ENCODE measurements at regions not wholly inside any gene's neighbourhood (a gene's known extent, or its start where the extent isn't known, plus 50 kb on each side); places are given as distances from the start of the nearest gene placed in this dataset.

GRCh38 chr13:82275644-82276043 is 1606.6 kb downstream of the SLITRK1 start:
- no peaks in the 10 kb centered on the region for H3K4me1 ChIP-seq (replicated peaks)
- H3K9me3 ChIP-seq = no peaks in the 10 kb centered on the region
- intact Hi-C loops (cut with DNase I) = no loop called here
- H3K36me3 ChIP-seq = no peaks in the 10 kb centered on the region
- H3K4me3 ChIP-seq = no peak overlapping the region
- DNase-seq (ENCODE audit: low spot score) = no peak
- no peaks in the 10 kb centered on the region for H3K27me3 ChIP-seq (replicated peaks; ENCODE audit: insufficient read depth)
- 91% methylated on average over 6 of the region's 6 CpGs for WGBS
- TF ChIP-seq POLR2AphosphoS5 (IDR thresholded peaks at IDR 0.05) = no peak
- no peak for TF ChIP-seq POLR2A (IDR thresholded peaks at IDR 0.05)
- no peak for TF ChIP-seq CTCF (IDR thresholded peaks at IDR 0.05)
- no peak overlapping the region for H3K27ac ChIP-seq

- no peak overlapping the region for H3K27ac ChIP-seq
- no peaks in the 10 kb centered on the region for H3K36me3 ChIP-seq
- TF ChIP-seq CTCF (IDR thresholded peaks at IDR 0.05) = no peak
- no peak for TF ChIP-seq POLR2AphosphoS5 (IDR thresholded peaks at IDR 0.05)
- no peak for TF ChIP-seq POLR2A (IDR thresholded peaks at IDR 0.05)
- no peak for DNase-seq (ENCODE audit: low spot score)
- intact Hi-C loops (cut with DNase I) = no loop called here
- no peaks in the 10 kb centered on the region for H3K9me3 ChIP-seq
- no peak overlapping the region for H3K4me3 ChIP-seq
- H3K27me3 ChIP-seq (replicated peaks; ENCODE audit: insufficient read depth) = no peaks in the 10 kb centered on the region
- WGBS = 97% methylated on average over 13 of the region's 13 CpGs
- no peaks in the 10 kb centered on the region for H3K4me1 ChIP-seq (replicated peaks)
These were observed 1623.0 kb downstream of the SLITRK1 start for GRCh38 chr13:82259284-82259683.

- DNase-seq (ENCODE audit: low spot score) = no peak
- H3K27ac ChIP-seq = no peak overlapping the region
- WGBS = 95% methylated on average over 52 of the region's 56 CpGs
These were observed 1624.3 kb downstream of the SLITRK1 start for GRCh38 chr13:82257790-82258507.

GRCh38 chr13:82248762-82249161 is 1633.5 kb downstream of the SLITRK1 start:
- intact Hi-C loops (cut with DNase I) = no loop called here
- Histone ChIP-seq H3K27ac (no peak overlapping the region), H3K36me3 (no peaks in the 10 kb centered on the region), H3K27me3 (replicated peaks; ENCODE audit: insufficient read depth) (no peaks in the 10 kb centered on the region), H3K9me3 (no peaks in the 10 kb centered on the region), H3K4me1 (replicated peaks) (no peaks in the 10 kb centered on the region), H3K4me3 (no peak overlapping the region)
- TF ChIP-seq POLR2AphosphoS5 (IDR thresholded peaks at IDR 0.05) (no peak), POLR2A (IDR thresholded peaks at IDR 0.05) (no peak), CTCF (IDR thresholded peaks at IDR 0.05) (no peak)
- no peak for DNase-seq (ENCODE audit: low spot score)
- WGBS = 90% methylated on average over 1 of the region's 1 CpG

More at GRCh38 chr13:82257790-82258507, 1624.3 kb downstream of the SLITRK1 start:
- TF ChIP-seq POLR2AphosphoS5 (IDR thresholded peaks at IDR 0.05) (no peak), CTCF (IDR thresholded peaks at IDR 0.05) (no peak), POLR2A (IDR thresholded peaks at IDR 0.05) (no peak)
- Histone ChIP-seq H3K4me3 (no peak overlapping the region), H3K27me3 (replicated peaks; ENCODE audit: insufficient read depth) (no peaks in the 10 kb centered on the region), H3K9me3 (no peaks in the 10 kb centered on the region), H3K4me1 (replicated peaks) (no peaks in the 10 kb centered on the region), H3K36me3 (no peaks in the 10 kb centered on the region)
- intact Hi-C loops (cut with DNase I) = no loop called here

- Histone ChIP-seq H3K9me3 (no peaks in the 10 kb centered on the region), H3K27ac (no peak overlapping the region), H3K36me3 (no peaks in the 10 kb centered on the region), H3K4me1 (replicated peaks) (no peaks in the 10 kb centered on the region), H3K4me3 (no peak overlapping the region), H3K27me3 (replicated peaks; ENCODE audit: insufficient read depth) (no peaks in the 10 kb centered on the region)
- WGBS = 88% methylated on average over 1 of the region's 1 CpG
- intact Hi-C loops (cut with DNase I) = no loop called here
- DNase-seq (ENCODE audit: low spot score) = no peak
- TF ChIP-seq POLR2AphosphoS5 (IDR thresholded peaks at IDR 0.05) (no peak), POLR2A (IDR thresholded peaks at IDR 0.05) (no peak), CTCF (IDR thresholded peaks at IDR 0.05) (no peak)
These were observed 1636.4 kb downstream of the SLITRK1 start for GRCh38 chr13:82245860-82246259.
